DMS53 treated with DMSO at 0.1 percent for 48 hours (cell line): ENCODE measurements at regions not wholly inside any gene's neighbourhood (a gene's known extent, or its start where the extent isn't known, plus 50 kb on each side); places are given as distances from the start of the nearest gene placed in this dataset.

Source experiments
- DNase-seq: peaks from one replicate; lab custom pipeline; 2025; ENCODE audit not compliant: unreplicated experiment; lab: John Stamatoyannopoulos, UW

DNA sequence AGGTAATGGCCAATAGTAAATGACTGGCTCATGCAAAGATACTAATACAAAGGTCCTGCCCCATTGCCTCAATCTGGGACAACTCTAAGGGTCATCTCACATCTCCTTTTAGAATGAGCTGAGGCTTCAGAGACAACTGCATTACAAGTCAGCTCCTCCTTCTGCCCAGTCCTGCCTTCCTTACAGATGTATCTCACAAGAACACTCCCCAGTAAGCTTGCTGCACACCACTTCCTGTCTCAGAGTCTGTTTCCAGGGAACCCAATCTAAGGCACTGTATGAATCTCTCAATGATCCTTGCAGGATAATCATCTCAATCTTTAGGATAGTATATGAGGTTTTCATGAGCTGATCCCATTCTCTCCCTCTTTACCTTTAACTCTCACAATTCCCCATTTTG is 57.8 kb upstream of the ZDHHC17 start:
- no peak for DNase-seq

DNA sequence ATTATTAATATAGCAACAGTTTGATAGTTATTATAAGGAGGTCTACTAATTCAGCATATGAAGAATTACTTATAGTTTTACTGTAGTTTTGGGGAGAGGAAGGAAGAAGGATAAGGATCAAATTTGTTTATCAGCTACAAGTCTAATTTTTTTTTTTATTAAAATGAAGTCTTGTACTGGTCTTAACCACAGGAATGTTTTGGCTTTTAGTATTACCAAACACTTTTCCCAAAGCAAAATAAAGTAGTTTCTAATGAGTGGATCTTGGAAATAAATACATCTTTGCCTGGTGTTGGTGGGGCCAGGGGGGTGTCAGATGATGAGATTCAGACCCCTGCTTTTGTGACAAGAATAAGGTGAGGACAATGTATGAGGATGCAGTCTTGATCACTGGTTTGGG is 57.2 kb upstream of the ZDHHC17 start:
- no peak for DNase-seq

DNA sequence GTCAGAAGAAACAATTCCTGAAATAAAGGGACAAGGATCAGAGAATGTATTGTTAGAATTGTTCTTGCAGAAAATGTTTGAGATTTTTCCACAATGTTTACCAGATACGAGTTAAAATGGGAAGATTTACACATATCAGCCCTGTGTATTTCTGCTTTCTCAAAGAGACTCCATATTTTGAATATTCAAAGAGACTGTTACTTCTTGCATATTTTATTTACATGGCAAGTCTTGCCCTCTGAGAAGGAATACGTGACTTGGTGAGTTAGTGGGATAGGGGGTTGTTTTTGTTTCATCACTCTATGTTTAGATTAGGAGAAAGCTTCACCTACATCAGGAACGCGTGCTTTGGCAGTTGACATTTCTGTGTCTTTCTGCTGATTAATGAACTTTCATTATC is 56.1 kb upstream of the ZDHHC17 start:
- DNase-seq, result no peak

DNA sequence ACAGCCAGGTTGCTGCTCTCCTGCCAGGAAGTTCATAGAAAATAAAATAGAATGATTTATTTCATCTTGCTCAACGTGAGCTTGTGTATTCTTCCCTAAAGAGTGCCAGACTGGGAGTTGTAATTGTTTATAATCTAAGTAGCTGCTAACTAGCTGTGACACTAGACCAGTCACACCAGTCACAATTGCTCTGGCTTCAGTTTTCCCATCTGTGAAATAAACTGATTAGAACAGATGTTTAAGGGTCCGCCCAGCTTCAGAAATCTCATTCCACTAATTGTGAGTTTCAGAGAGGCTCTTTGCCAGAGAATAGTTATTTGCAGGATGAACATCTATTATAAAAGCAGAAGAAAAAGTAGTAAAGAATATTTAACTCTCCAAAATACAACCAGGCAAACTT is 55.6 kb upstream of the ZDHHC17 start:
- no peak for DNase-seq

DNA sequence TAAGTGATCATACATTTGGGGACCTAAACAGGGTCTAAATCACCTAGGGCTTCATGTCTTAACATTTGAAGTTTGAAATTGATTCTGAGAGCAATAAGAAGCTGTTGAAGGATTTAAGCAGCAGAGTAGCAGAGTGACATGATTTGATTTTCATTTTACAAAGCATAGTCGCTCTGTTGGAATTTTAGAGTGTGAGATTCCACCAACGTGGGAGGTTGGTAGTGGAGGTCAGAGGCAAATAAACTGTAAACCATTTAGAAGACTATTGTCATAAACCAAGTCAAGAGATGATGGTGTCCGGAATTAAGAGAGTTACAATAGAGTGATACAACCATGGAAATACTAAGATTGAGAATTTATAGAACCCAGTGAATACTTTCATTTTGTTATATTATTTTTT is 52.7 kb upstream of the ZDHHC17 start:
- no peak for DNase-seq

DNA sequence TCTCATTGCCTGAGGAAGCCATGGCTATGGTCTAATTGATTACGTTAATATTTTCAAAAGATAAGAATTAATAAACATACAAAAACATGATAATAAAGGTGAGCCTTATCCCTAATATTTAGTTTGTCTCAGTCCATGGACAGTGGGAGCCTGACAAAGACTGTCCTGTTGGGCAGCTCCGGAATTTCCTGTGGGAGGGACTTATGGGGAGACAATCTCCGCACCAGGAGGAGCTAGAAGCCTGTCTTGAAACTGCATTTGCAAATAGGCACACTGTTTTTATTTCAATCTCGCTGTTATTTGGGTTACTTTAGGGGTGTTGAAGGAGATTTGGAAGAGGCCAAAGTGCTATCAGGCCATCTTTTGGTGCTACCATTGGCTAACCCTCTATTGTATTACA is 50.8 kb upstream of the ZDHHC17 start:
- DNase-seq, result no peak

DNA sequence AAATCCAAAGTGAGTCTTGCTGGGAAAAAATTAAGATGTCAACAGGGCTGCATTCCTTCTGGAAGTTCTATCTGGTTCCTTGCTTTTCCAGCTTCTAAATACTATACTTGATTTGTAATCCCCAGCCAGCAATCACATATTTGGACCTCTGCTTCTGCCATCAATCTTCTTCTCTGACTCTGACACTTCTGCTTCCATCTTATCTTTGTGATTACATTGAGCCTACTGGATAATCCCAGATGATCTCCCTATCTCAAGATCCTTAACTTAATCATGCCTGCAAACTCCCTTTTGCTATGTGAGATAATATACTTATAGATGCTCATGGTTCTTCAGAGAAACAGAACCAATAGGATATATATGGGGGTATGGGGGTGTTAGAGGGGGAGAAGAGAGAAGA is 49.9 kb upstream of the ZDHHC17 start:
- DNase-seq, result no peak
